Fibroblast of lung (primary cell): ENCODE measurements at regions not wholly inside any gene's neighbourhood (a gene's known extent, or its start where the extent isn't known, plus 50 kb on each side); places are given as distances from the start of the nearest gene placed in this dataset.

Source experiments
- DNase-seq, 2 donors: peaks; one replicate each; pipeline versions ENCODE4 v3.0.0 to v3.0.0-alpha.2; 2010; ENCODE audit warnings: low read depth in 2 of 2
- H2AFZ ChIP-seq: 2 replicates; pipeline ENCODE4 v1.5.1; 2012; ENCODE audit warnings: low read length, control low read depth, inconsistent platforms
- H3K27ac ChIP-seq: 2 replicates; pipeline ENCODE4 v1.5.1; 2011; ENCODE audit warnings: low read length, control low read depth; ENCODE audit not compliant: insufficient read depth
- H3K27me3 ChIP-seq: 2 replicates; pipeline ENCODE4 v1.5.1; 2011; ENCODE audit warnings: mild to moderate bottlenecking, low read length; ENCODE audit not compliant: control insufficient read depth, insufficient read depth
- H3K36me3 ChIP-seq: 2 replicates; pipeline ENCODE4 v1.5.1; 2011; ENCODE audit warnings: low read length; ENCODE audit not compliant: control insufficient read depth, insufficient read depth
- H3K4me1 ChIP-seq: 2 replicates; pipeline ENCODE4 v1.5.1; 2011; ENCODE audit warnings: low read length; ENCODE audit not compliant: control insufficient read depth, insufficient read depth; ENCODE audit errors: extremely low read depth
- H3K4me2 ChIP-seq: 2 replicates; pipeline ENCODE4 v1.5.1; 2011; ENCODE audit warnings: low read length, control low read depth; ENCODE audit not compliant: insufficient read depth; ENCODE audit errors: extremely low read depth
- H3K4me3 ChIP-seq, 4 experiments: fragments of 200-600 bp in 1 of 4; sonication (generic) in 1 of 4; replicated peaks in 1 of 4; 2 replicates each; pipeline ENCODE4 v1.5.1; 2011 to 2016; ENCODE audit warnings: low read length in 4 of 4, low read depth in 3 of 4, mild to moderate bottlenecking in 3 of 4, control low read depth in 2 of 4, inconsistent platforms in 1 of 4, mixed read lengths in 1 of 4; ENCODE audit not compliant: insufficient read depth in 1 of 4; ENCODE audit errors: control extremely low read depth in 1 of 4
- H3K79me2 ChIP-seq: 2 replicates; pipeline ENCODE4 v1.5.1; 2012; ENCODE audit warnings: mild to moderate bottlenecking, low read length, inconsistent platforms; ENCODE audit not compliant: control insufficient read depth, insufficient read depth
- H3K9ac ChIP-seq: 2 replicates; pipeline ENCODE4 v1.5.1; 2011; ENCODE audit warnings: mild to moderate bottlenecking, low read length, control low read depth; ENCODE audit not compliant: insufficient read depth
- H3K9me3 ChIP-seq: 2 replicates; pipeline ENCODE4 v1.5.1; 2012; ENCODE audit warnings: low read depth, low read length; ENCODE audit not compliant: control insufficient read depth, insufficient read depth
- H4K20me1 ChIP-seq: 2 replicates; pipeline ENCODE4 v1.5.1; 2011; ENCODE audit warnings: low read length; ENCODE audit not compliant: control insufficient read depth, insufficient read depth; ENCODE audit errors: extremely low read depth
- CTCF ChIP-seq, 2 donors: IDR thresholded peaks in 1 of 2; conservative IDR thresholded peaks in 1 of 2; 1 replicate in 1 of 2; 2 replicates in 1 of 2; pipeline ENCODE4 v1.5.1; 2011 to 2012; ENCODE audit warnings: low read length in 2 of 2, control low read depth in 1 of 2, inconsistent platforms in 1 of 2, low read depth in 1 of 2, mild to moderate bottlenecking in 1 of 2
- EZH2 ChIP-seq: IDR thresholded peaks from 2 replicates; pipeline ENCODE4 v1.5.1; 2012; ENCODE audit warnings: low read length, control low read depth, mild to moderate bottlenecking; ENCODE audit errors: missing control alignments

GRCh38 chr13:33976965-33977364, 159.0 kb downstream of the RFC3 start:
- H3K9me3 ChIP-seq, result no peaks in the 10 kb centered on the region
- no peak overlapping the region for H3K27ac ChIP-seq
- no peak for DNase-seq
- no peak overlapping the region for H3K9ac ChIP-seq
- no peaks in the 10 kb centered on the region for H3K36me3 ChIP-seq
- no peak overlapping the region for H3K4me2 ChIP-seq
- H4K20me1 ChIP-seq, result no peaks in the 10 kb centered on the region
- no peak overlapping the region for H3K4me3 ChIP-seq
- no peak overlapping the region for H2AFZ ChIP-seq
- H3K4me1 ChIP-seq, result no peaks in the 10 kb centered on the region
- H3K79me2 ChIP-seq, result no peaks in the 10 kb centered on the region
- TF ChIP-seq EZH2, result no peak
- no peak for TF ChIP-seq CTCF (conservative IDR thresholded peaks at IDR 0.05 in 1 of 2, IDR thresholded peaks at IDR 0.05 in 1 of 2; ENCODE audit: low read depth in 1 of 2, low read length in 2 of 2)
- H3K27me3 ChIP-seq, result no peaks in the 10 kb centered on the region

GRCh38 chr13:33978653-33979052, 160.7 kb downstream of the RFC3 start:
- no peaks in the 10 kb centered on the region for H3K9me3 ChIP-seq
- no peak overlapping the region for H3K27ac ChIP-seq
- no peak overlapping the region for H3K4me3 ChIP-seq
- no peaks in the 10 kb centered on the region for H3K27me3 ChIP-seq
- DNase-seq, result no peak
- TF ChIP-seq CTCF (conservative IDR thresholded peaks at IDR 0.05 in 1 of 2, IDR thresholded peaks at IDR 0.05 in 1 of 2; ENCODE audit: low read depth in 1 of 2, low read length in 2 of 2) (no peak), EZH2 (no peak)
- H4K20me1 ChIP-seq, result no peaks in the 10 kb centered on the region
- no peaks in the 10 kb centered on the region for H3K4me1 ChIP-seq
- H3K79me2 ChIP-seq, result no peaks in the 10 kb centered on the region
- H3K4me2 ChIP-seq, result no peak overlapping the region
- no peak overlapping the region for H2AFZ ChIP-seq
- H3K36me3 ChIP-seq, result no peaks in the 10 kb centered on the region
- no peak overlapping the region for H3K9ac ChIP-seq

GRCh38 chr13:33992881-33993336, 175.0 kb downstream of the RFC3 start:
- Histone ChIP-seq H3K27ac (no peak overlapping the region), H3K27me3 (no peaks in the 10 kb centered on the region), H2AFZ (no peak overlapping the region), H3K4me3 (no peak overlapping the region), H3K9me3 (no peaks in the 10 kb centered on the region), H3K4me2 (no peak overlapping the region), H4K20me1 (no peaks in the 10 kb centered on the region), H3K9ac (no peak overlapping the region), H3K4me1 (no peaks in the 10 kb centered on the region), H3K79me2 (no peaks in the 10 kb centered on the region), H3K36me3 (no peaks in the 10 kb centered on the region)
- DNase-seq, result no peak
- TF ChIP-seq EZH2, result no peak
